CD8-positive, alpha-beta memory T cell (primary cell): ENCODE measurements at regions not wholly inside any gene's neighbourhood (a gene's known extent, or its start where the extent isn't known, plus 50 kb on each side); places are given as distances from the start of the nearest gene placed in this dataset.

Source experiments
- CTCF ChIA-PET: fragments of 350-600 bp; sonication (Branson Sonifier 250); formaldehyde crosslinking; loops from one replicate; lab custom pipeline; 2021; ENCODE audit warnings: antibody characterized with exemption; lab: Charles Lee
- POLR2A ChIA-PET: fragments of 350-600 bp; sonication (Branson Sonifier 250); formaldehyde crosslinking; loops from one replicate; lab custom pipeline; 2021; ENCODE audit warnings: antibody characterized with exemption; lab: Charles Lee
- DNase-seq, 5 donors: peaks; one replicate each; pipeline versions ENCODE4 v3.0.0 to v3.0.0-alpha.2; 2020 to 2022; ENCODE audit warnings: mixed read lengths in 1 of 5
- H3K27ac ChIP-seq: one replicate; pipeline ENCODE4 v1.7.0; 2013; ENCODE audit warnings: low read depth, mild to moderate bottlenecking, low read length, moderate library complexity
- H3K27me3 ChIP-seq: 2 replicates; pipeline ENCODE4 v1.7.0; 2013; ENCODE audit warnings: low read length, mild to moderate bottlenecking; ENCODE audit not compliant: insufficient read depth, poor library complexity, severe bottlenecking
- H3K36me3 ChIP-seq: 2 replicates; pipeline ENCODE4 v1.7.0; 2013; ENCODE audit warnings: mild to moderate bottlenecking, low read length, moderate library complexity; ENCODE audit not compliant: insufficient read depth
- H3K4me1 ChIP-seq: 2 replicates; pipeline ENCODE4 v1.7.0; 2013; ENCODE audit warnings: mild to moderate bottlenecking, low read length, moderate library complexity; ENCODE audit not compliant: insufficient read depth
- H3K4me3 ChIP-seq: 2 replicates; pipeline ENCODE4 v1.7.0; 2013; ENCODE audit warnings: mild to moderate bottlenecking, low read length
- H3K9me3 ChIP-seq: 2 replicates; pipeline ENCODE4 v1.7.0; 2013; ENCODE audit warnings: mild to moderate bottlenecking, low read length
- H3K27ac Mint-ChIP-seq, 8 donors: one replicate each; pipeline ENCODE4 v1.8.0; 2020 to 2021; ENCODE audit warnings: mixed read lengths in 8 of 8, mild to moderate bottlenecking in 6 of 8, inconsistent platforms in 3 of 8, moderate library complexity in 3 of 8
- H3K27me3 Mint-ChIP-seq, 2 donors: one replicate each; pipeline ENCODE4 v1.8.0; 2020 to 2021; ENCODE audit warnings: mixed read lengths in 2 of 2, mild to moderate bottlenecking in 1 of 2, moderate library complexity in 1 of 2
- H3K36me3 Mint-ChIP-seq, 3 donors: one replicate each; pipeline ENCODE4 v1.8.0; 2020 to 2021; ENCODE audit warnings: mixed read lengths in 3 of 3, inconsistent platforms in 1 of 3, mild to moderate bottlenecking in 1 of 3
- H3K4me1 Mint-ChIP-seq, 3 donors: one replicate each; pipeline ENCODE4 v1.8.0; 2020 to 2021; ENCODE audit warnings: mixed read lengths in 3 of 3, inconsistent platforms in 1 of 3, mild to moderate bottlenecking in 1 of 3
- H3K4me3 Mint-ChIP-seq, 7 donors: one replicate each; pipeline ENCODE4 v1.8.0; 2020 to 2021; ENCODE audit warnings: mixed read lengths in 7 of 7, mild to moderate bottlenecking in 6 of 7, moderate library complexity in 4 of 7, inconsistent platforms in 2 of 7
- H3K9me3 Mint-ChIP-seq, 5 donors: one replicate each; pipeline ENCODE4 v1.8.0; 2020 to 2022; ENCODE audit warnings: mixed read lengths in 5 of 5, mild to moderate bottlenecking in 3 of 5, moderate library complexity in 2 of 5, inconsistent platforms in 1 of 5

DNA sequence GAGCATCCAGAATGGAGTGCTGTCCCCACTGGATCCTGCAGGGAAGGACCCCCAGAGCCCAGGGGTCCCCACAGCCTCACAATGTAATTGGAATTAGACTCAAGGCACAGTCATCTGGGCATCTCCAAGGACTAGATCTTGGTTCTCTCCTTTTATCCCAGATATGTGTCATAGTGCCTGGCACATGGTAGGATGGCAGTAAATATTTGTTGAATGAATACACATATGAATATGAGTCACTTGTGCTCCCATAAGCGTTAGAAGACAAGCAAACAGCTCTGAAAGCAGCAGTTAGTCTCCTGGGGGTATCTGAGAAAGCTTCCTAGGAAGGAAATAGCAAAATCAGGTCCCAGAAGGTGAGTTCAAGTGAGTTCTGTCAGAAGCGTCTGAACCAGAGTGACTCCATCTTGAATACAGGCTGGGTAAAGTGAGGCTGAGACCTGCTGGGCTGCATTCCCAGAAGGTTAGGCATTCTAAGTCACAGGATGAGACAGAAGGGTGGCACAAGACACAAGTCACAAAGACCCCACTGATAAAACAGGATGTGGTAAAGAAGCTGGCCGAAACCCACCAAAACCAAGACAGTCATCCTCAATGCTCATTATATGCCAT, 234.1 kb upstream of the ID2 start:
- Histone ChIP-seq H3K4me1 (no peaks in the 10 kb centered on the region), H3K36me3 (no peaks in the 10 kb centered on the region), H3K9me3 (no peaks in the 10 kb centered on the region), H3K27ac (no peak overlapping the region), H3K27me3 (no peaks in the 10 kb centered on the region), H3K4me3 (no peak overlapping the region)
- DNase-seq = no peak
- POLR2A ChIA-PET = interaction anchor here (0.6 kb wide), 1 partner anchor 109 kb away, joined by 3 read pairs; no protein-coding TSS in a partner anchor
- Mint-ChIP-seq H3K9me3 (no peaks in the 10 kb centered on the region), H3K4me3 (peak overlapping the region in 1 of 7 donors; percentile 41), H3K27ac (peak overlapping the region in 1 of 8 donors; percentile 88), H3K36me3 (peaks cover 0 to 3% (median 0%) of the 10 kb centered on the region in 3 donors), H3K4me1 (peaks cover 0 to 17% (median 9%) of the 10 kb centered on the region in 3 donors), H3K27me3 (no peaks in the 10 kb centered on the region)
- CTCF ChIA-PET = no interaction called here

DNA sequence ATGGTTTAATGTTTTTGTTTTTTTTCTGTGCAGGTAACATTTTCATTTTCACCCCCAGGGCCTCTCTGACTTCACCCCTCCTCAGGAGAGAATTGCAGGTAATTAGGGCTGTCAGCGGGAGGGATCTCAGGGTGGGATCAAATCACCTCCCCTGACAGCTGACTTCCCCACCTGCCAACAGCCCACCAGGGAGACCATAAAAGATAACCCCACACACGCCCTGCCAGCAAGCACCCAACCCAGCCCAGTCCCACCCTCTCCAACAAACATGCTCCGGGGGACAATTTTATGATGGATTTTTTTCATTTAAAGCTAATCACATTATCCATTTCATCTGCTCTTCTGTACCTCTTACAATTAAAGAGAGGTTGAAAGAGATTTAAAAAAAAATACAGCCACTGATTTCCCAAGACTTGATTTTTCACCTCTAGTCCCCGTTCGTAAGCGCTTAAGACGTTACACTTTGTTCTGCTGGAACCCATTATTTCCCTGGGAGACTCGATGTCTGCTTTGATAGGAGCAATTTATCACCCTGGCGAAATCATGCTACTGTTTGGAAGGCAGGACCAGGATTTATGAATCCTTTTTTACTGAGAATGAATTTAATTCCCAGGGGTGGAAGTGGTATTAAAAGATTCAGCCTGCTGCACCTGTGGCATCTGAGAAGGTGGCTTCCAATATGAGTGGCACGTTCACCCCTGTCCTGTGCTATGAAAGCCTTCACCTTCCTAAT, 232.9 kb upstream of the ID2 start:
- peaks cover 0 to 9% (median 6%) of the 10 kb centered on the region in 3 donors for H3K4me1 Mint-ChIP-seq
- POLR2A ChIA-PET = no interaction called here
- no peaks in the 10 kb centered on the region for H3K27me3 Mint-ChIP-seq
- H3K27ac ChIP-seq = no peak overlapping the region
- no peaks in the 10 kb centered on the region for H3K27me3 ChIP-seq
- no peak overlapping the region for H3K4me3 ChIP-seq
- H3K36me3 Mint-ChIP-seq = no peaks in the 10 kb centered on the region
- CTCF ChIA-PET = no interaction called here
- no peaks in the 10 kb centered on the region for H3K36me3 ChIP-seq
- no peaks in the 10 kb centered on the region for H3K4me1 ChIP-seq
- H3K4me3 Mint-ChIP-seq = no peak overlapping the region
- H3K27ac Mint-ChIP-seq = peak overlapping the region in 2 of 8 donors; percentile 11 to 43
- no peaks in the 10 kb centered on the region for H3K9me3 ChIP-seq
- no peaks in the 10 kb centered on the region for H3K9me3 Mint-ChIP-seq
- no peak for DNase-seq

DNA sequence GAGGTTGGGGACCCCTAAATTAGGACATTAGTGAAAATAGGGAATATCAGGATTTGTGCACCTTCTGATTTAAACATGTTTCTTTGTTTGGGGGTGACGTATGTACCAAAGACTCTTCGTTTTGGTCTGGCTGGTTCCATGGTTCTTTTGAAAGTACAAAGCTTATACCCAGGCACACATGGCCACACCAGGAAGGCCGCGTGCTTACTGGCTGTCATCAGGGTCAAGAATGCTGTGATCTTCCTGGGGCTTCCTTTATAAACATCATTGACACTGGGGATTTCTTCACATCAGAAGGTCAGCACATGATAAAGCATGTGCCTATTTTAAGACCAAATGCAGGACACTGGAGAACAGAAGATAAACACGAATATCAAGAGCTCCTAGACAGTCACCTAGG, 230.6 kb upstream of the ID2 start:
- no peaks in the 10 kb centered on the region for H3K36me3 Mint-ChIP-seq
- H3K9me3 Mint-ChIP-seq = no peaks in the 10 kb centered on the region
- Histone ChIP-seq H3K4me3 (no peak overlapping the region), H3K9me3 (no peaks in the 10 kb centered on the region), H3K4me1 (peaks cover 13% of the 10 kb centered on the region), H3K27ac (no peak overlapping the region), H3K36me3 (no peaks in the 10 kb centered on the region), H3K27me3 (no peaks in the 10 kb centered on the region)
- ChIA-PET CTCF (no interaction called here), POLR2A (no interaction called here)
- peaks cover 0 to 2% of the 10 kb centered on the region in 2 donors for H3K27me3 Mint-ChIP-seq
- H3K4me1 Mint-ChIP-seq = peaks cover 14 to 25% (median 24%) of the 10 kb centered on the region in 3 donors
- no peak overlapping the region for H3K4me3 Mint-ChIP-seq
- peak overlapping the region in 2 of 8 donors; percentile 7 to 33 for H3K27ac Mint-ChIP-seq
- no peak for DNase-seq

DNA sequence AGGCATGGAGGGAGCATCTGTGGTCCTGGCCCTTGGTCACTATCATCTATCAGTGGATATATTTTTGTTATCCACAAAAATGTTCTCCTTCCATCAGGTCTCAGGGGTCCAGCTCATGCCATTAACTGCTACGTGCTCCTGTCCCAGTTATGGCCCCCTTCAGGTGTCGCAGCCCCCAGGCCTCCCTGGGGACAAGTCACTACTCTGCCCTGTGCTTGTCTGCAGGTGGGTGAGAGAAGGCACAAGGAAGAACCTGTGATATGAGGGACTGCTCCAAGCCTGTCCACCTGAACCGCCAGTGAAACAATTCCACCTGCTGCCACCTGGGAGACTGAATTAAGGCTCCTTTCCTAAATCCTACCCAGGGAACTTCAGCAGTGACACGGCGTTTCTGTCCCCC, 229.6 kb upstream of the ID2 start:
- Mint-ChIP-seq H3K4me3 (no peak overlapping the region), H3K9me3 (no peaks in the 10 kb centered on the region), H3K27me3 (peaks cover 0 to 2% of the 10 kb centered on the region in 2 donors), H3K27ac (peak overlapping the region in 2 of 8 donors; percentile 9 to 97), H3K36me3 (no peaks in the 10 kb centered on the region), H3K4me1 (peaks cover 20 to 28% (median 23%) of the 10 kb centered on the region in 3 donors)
- DNase-seq = no peak
- Histone ChIP-seq H3K27ac (no peak overlapping the region), H3K27me3 (no peaks in the 10 kb centered on the region), H3K36me3 (no peaks in the 10 kb centered on the region), H3K9me3 (no peaks in the 10 kb centered on the region), H3K4me1 (peaks cover 20% of the 10 kb centered on the region), H3K4me3 (no peak overlapping the region)
- POLR2A ChIA-PET = no interaction called here
- CTCF ChIA-PET = no interaction called here

DNA sequence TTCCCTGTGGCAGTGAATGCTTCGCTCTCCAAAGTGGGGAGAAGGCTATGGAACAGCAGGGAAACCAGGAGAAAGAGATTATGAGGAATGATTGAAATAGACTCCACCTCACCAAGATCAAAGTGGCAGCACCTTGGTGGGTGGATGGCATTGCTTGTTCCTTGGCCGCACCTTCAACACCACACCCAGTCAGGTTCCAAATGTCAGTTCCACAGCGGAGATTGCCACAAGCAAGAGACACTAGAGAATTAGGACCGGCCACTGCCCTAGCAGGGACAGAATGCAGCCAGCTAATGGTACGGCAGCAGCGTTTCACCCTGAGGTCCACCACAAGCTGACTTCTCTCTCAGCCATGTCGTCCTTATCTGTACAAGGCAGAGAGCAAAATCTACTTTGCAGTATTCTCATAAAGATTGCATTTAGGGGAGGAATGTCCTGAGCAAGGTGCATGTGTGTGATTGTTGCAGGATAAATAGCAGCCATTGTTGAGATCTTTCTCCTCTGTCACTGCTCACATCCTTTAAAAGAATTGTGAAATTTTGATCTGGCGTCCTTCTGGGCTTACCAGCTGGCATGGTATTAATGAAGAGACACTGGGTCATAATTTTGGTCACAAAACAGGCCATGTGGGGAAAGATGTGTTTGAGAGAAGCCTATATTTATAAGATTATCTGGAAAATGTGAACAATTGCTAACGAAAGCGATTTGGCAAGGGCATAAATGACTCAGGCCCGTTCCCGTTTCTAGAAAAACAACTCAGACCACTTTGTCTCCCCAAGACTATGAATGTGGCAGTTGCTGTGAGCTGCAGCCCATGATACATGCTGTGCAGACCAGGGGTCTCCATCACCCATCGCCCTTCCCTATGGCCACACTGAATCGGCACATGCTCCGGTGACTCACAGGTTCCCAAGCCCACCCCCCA, 228.6 kb upstream of the ID2 start:
- Mint-ChIP-seq H3K36me3 (no peaks in the 10 kb centered on the region), H3K4me1 (peaks cover 29 to 37% (median 33%) of the 10 kb centered on the region in 3 donors), H3K4me3 (peak overlapping the region in 3 of 7 donors; percentile 29 to 38 (median 32)), H3K27ac (peak overlapping the region in 7 of 8 donors; percentile 9 to 99 (median 61)), H3K9me3 (no peaks in the 10 kb centered on the region), H3K27me3 (peaks cover 0 to 2% of the 10 kb centered on the region in 2 donors)
- H3K9me3 ChIP-seq = no peaks in the 10 kb centered on the region
- POLR2A ChIA-PET = no interaction called here
- DNase-seq = no peak
- H3K27me3 ChIP-seq = no peaks in the 10 kb centered on the region
- no peak overlapping the region for H3K27ac ChIP-seq
- no peak overlapping the region for H3K4me3 ChIP-seq
- peaks cover 20% of the 10 kb centered on the region for H3K4me1 ChIP-seq
- CTCF ChIA-PET = interaction anchor here (1.3 kb wide), 1 partner anchor 79 kb away, joined by 3 read pairs; no protein-coding TSS in a partner anchor
- H3K36me3 ChIP-seq = no peaks in the 10 kb centered on the region

DNA sequence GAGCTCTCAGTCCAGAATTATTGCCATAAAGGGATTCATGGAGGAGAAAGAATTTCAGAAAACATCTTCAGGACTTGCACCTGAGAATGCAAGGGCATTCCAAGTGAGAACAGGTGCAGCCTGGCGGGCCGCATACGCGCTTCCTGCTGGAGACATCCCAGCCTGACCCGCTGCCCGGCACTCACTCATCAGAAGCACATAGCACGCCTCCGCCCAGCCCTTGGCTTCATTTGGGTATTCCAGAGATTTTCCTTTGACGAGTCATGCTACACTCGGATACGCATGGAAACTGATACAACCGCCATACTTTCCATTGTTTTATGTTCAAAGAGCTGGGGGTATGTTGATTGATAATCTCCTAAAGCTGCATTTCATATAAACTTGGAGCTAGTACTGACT, 228.0 kb upstream of the ID2 start:
- DNase-seq = no peak
- Mint-ChIP-seq H3K4me1 (peaks cover 36 to 44% (median 39%) of the 10 kb centered on the region in 3 donors), H3K36me3 (no peaks in the 10 kb centered on the region), H3K9me3 (no peaks in the 10 kb centered on the region), H3K4me3 (peak overlapping the region in 2 of 7 donors; percentile 29 to 38), H3K27me3 (peaks cover 0 to 2% of the 10 kb centered on the region in 2 donors), H3K27ac (peak overlapping the region in 6 of 8 donors; percentile 9 to 99 (median 53))
- no peaks in the 10 kb centered on the region for H3K9me3 ChIP-seq
- CTCF ChIA-PET = interaction anchor here (1.3 kb wide), 1 partner anchor 78 kb away, joined by 3 read pairs; no protein-coding TSS in a partner anchor
- peaks cover 20% of the 10 kb centered on the region for H3K4me1 ChIP-seq
- no peak overlapping the region for H3K4me3 ChIP-seq
- H3K36me3 ChIP-seq = no peaks in the 10 kb centered on the region
- no peak overlapping the region for H3K27ac ChIP-seq
- H3K27me3 ChIP-seq = no peaks in the 10 kb centered on the region
- POLR2A ChIA-PET = no interaction called here

DNA sequence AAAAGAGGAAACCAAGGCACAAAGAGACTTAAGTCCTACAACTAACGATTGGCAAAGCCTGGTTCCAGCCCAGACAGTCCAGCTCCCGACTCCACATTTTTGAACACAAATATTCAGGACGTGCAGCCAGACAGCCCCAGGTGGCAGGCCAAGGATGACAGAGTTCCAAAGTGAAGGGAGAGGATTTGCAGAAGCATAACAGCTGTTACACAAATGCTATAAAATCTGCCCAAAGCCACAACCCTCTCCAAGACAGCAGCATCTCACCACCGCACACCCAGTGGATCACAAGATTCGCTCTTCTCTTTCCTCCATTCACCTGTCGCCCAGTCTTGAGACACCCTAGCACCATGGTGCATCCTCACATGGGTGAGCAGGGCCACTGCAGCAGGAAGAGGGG, 227.1 kb upstream of the ID2 start:
- Mint-ChIP-seq H3K27ac (peak overlapping the region in 7 of 8 donors; percentile 63 to 99 (median 97)), H3K4me3 (peak overlapping the region in 6 of 7 donors; percentile 40 to 90 (median 86)), H3K9me3 (no peaks in the 10 kb centered on the region), H3K4me1 (peaks cover 38 to 47% (median 44%) of the 10 kb centered on the region in 3 donors), H3K36me3 (no peaks in the 10 kb centered on the region), H3K27me3 (peaks cover 0 to 2% of the 10 kb centered on the region in 2 donors)
- H3K36me3 ChIP-seq = no peaks in the 10 kb centered on the region
- no peaks in the 10 kb centered on the region for H3K9me3 ChIP-seq
- POLR2A ChIA-PET = no interaction called here
- H3K4me3 ChIP-seq = no peak overlapping the region
- no peak overlapping the region for H3K27ac ChIP-seq
- H3K4me1 ChIP-seq = peaks cover 20% of the 10 kb centered on the region
- DNase-seq = no peak
- CTCF ChIA-PET = interaction anchor here (1.3 kb wide), 1 partner anchor 77 kb away, joined by 3 read pairs; no protein-coding TSS in a partner anchor
- H3K27me3 ChIP-seq = no peaks in the 10 kb centered on the region
